Left ventricle myocardium inferior (tissue), 1 donor: ENCODE measurements at regions not wholly inside any gene's neighbourhood (a gene's known extent, or its start where the extent isn't known, plus 50 kb on each side); places are given as distances from the start of the nearest gene placed in this dataset.

ENCODE experiments used
- DNase-seq: peaks from one replicate; pipeline ENCODE4 v3.0.0-alpha.2; 2020
- H3K27ac ChIP-seq: fragments of 200-600 bp; replicated peaks from 2 replicates; pipeline ENCODE4 v1.8.0; 2021
- H3K27me3 ChIP-seq: fragments of 200-600 bp; 2 replicates; pipeline ENCODE4 v1.8.0; 2021; ENCODE audit warnings: low read depth
- H3K36me3 ChIP-seq: fragments of 200-600 bp; 2 replicates; pipeline ENCODE4 v1.8.0; 2021
- H3K4me1 ChIP-seq: fragments of 200-600 bp; 2 replicates; pipeline ENCODE4 v1.8.0; 2021
- H3K4me3 ChIP-seq: fragments of 200-600 bp; 2 replicates; pipeline ENCODE4 v1.8.0; 2021; ENCODE audit warnings: mild to moderate bottlenecking, moderate library complexity
- H3K9me3 ChIP-seq: fragments of 200-600 bp; replicated peaks from 2 replicates; pipeline ENCODE4 v1.8.0; 2021
- CTCF ChIP-seq: fragments of 200-600 bp; IDR thresholded peaks from 2 replicates; pipeline ENCODE4 v1.8.0; 2021; ENCODE audit warnings: antibody characterized with exemption, mild to moderate bottlenecking, borderline replicate concordance
- intact Hi-C: fragments of 100-400 bp; cut with micrococcal nuclease; formaldehyde crosslinking; loops from one replicate; pipeline ENCODE4 v1.11.0; 2022
- donor health status: DM: no; HTN: yes; CAD: no; lungs with severe emphysema.

- no peak for DNase-seq
- TF ChIP-seq CTCF: no peak
- peaks cover 16% of the 10 kb centered on the region for H3K9me3 ChIP-seq
- no peak overlapping the region for H3K27ac ChIP-seq
- H3K27me3 ChIP-seq: no peaks in the 10 kb centered on the region
- no peaks in the 10 kb centered on the region for H3K4me1 ChIP-seq
- intact Hi-C loops: no loop called here
- H3K36me3 ChIP-seq: no peaks in the 10 kb centered on the region
- no peak overlapping the region for H3K4me3 ChIP-seq
Observed at GRCh38 chrX:150143721-150144440, 205.6 kb upstream of the EOLA2 start.

- no peaks in the 10 kb centered on the region for H3K27me3 ChIP-seq
- intact Hi-C loops: no loop called here
- no peak overlapping the region for H3K4me3 ChIP-seq
- no peak for TF ChIP-seq CTCF
- peaks cover 11% of the 10 kb centered on the region for H3K4me1 ChIP-seq
- H3K27ac ChIP-seq: no peak overlapping the region
- H3K36me3 ChIP-seq: no peaks in the 10 kb centered on the region
- DNase-seq: no peak
- peaks cover 11% of the 10 kb centered on the region for H3K9me3 ChIP-seq
Observed at GRCh38 chrX:150146271-150146896, 208.1 kb upstream of the EOLA2 start.

- TF ChIP-seq CTCF: no peak
- DNase-seq: no peak
- H3K4me1 ChIP-seq: peaks cover 11% of the 10 kb centered on the region
- H3K9me3 ChIP-seq: no peaks in the 10 kb centered on the region
- intact Hi-C loops: no loop called here
- H3K36me3 ChIP-seq: no peaks in the 10 kb centered on the region
- no peaks in the 10 kb centered on the region for H3K27me3 ChIP-seq
- no peak overlapping the region for H3K4me3 ChIP-seq
- no peak overlapping the region for H3K27ac ChIP-seq
Observed at GRCh38 chrX:150148749-150149672, 210.7 kb upstream of the EOLA2 start.

DNA sequence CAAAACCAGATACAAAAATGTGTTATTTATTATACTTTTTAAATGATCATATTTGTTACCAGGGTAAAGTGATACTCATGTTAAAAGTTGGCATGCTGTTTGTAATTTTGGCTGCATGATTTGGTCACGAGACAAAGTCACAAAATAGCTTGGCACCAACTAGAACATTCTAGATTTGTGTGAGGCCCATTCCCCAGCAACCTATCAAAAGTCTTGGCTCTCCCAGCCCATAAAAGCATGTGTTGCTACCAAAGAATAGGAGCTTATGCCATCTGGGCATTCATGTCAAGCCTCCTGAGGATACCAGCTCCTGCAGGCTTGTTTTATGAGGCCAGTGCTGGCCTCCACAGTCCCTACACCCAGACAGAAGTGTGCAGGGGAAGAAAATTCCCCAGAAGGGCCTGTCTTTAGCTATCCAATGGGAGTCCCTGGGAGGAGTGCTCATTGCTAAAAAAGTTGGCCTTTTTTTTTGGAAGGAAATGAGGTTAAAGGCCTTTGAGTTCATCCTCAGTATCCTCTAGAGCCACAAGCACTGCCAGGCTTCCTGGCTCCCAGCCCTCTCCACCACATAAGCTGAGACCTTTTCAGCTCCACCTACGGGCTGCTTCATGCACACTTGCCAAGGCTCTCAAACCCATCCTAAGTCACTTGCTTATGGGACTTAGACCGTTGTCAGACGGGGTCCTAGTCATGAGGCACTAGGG, 211.9 kb upstream of the EOLA2 start:
- H3K27ac ChIP-seq: no peak overlapping the region

More for the DNA sequence above, 211.9 kb upstream of the EOLA2 start:
- intact Hi-C loops: no loop called here
- H3K9me3 ChIP-seq: no peaks in the 10 kb centered on the region
- DNase-seq: no peak
- peaks cover 11% of the 10 kb centered on the region for H3K4me1 ChIP-seq
- H3K36me3 ChIP-seq: no peaks in the 10 kb centered on the region
- TF ChIP-seq CTCF: no peak
- H3K4me3 ChIP-seq: no peak overlapping the region
- H3K27me3 ChIP-seq: no peaks in the 10 kb centered on the region
